GM23338 (cell line): ENCODE measurements at regions not wholly inside any gene's neighbourhood (a gene's known extent, or its start where the extent isn't known, plus 50 kb on each side); places are given as distances from the start of the nearest gene placed in this dataset.

Experiments
- ATAC-seq: fragments of 200-7000 bp; cut with Tn5 transposase; 3 replicates; pipeline ENCODE4 v1.9.1; 2020
- DNase-seq: peaks from one replicate; pipeline ENCODE4 v3.0.0-alpha.2; 2015; ENCODE audit warnings: low spot score
- H2AFZ ChIP-seq: fragments of 200-600 bp; sonication (generic); 2 replicates; pipeline ENCODE4 v1.8.0; 2016; ENCODE audit warnings: antibody characterized with exemption, mild to moderate bottlenecking, moderate library complexity
- H3F3A ChIP-seq: fragments of 200-600 bp; sonication (generic); replicated peaks from 2 replicates; pipeline ENCODE4 v1.8.0; 2017; ENCODE audit warnings: antibody characterized with exemption, mixed run types, low read depth
- H3K27ac ChIP-seq: fragments of 200-600 bp; sonication (generic); 2 replicates; pipeline ENCODE4 v1.6.1; 2016; ENCODE audit warnings: low read depth
- H3K27me3 ChIP-seq: fragments of 200-600 bp; sonication (generic); 2 replicates; pipeline ENCODE4 v1.8.0; 2016; ENCODE audit warnings: mild to moderate bottlenecking, mixed run types, moderate library complexity; ENCODE audit not compliant: insufficient read depth
- H3K36me3 ChIP-seq: fragments of 200-600 bp; sonication (generic); 2 replicates; pipeline ENCODE4 v1.8.0; 2016; ENCODE audit warnings: mild to moderate bottlenecking; ENCODE audit not compliant: insufficient read depth
- H3K4me1 ChIP-seq: fragments of 200-600 bp; sonication (generic); 2 replicates; pipeline ENCODE4 v1.8.0; 2016; ENCODE audit warnings: mild to moderate bottlenecking, moderate library complexity; ENCODE audit not compliant: insufficient read depth
- H3K4me2 ChIP-seq: fragments of 200-600 bp; sonication (generic); 2 replicates; pipeline ENCODE4 v1.7.1; 2017; ENCODE audit warnings: mixed run types
- H3K4me3 ChIP-seq: fragments of 200-600 bp; sonication (generic); 2 replicates; pipeline ENCODE4 v1.6.1; 2016; ENCODE audit warnings: mixed run types
- H3K79me2 ChIP-seq: fragments of 200-600 bp; sonication (generic); replicated peaks from 2 replicates; pipeline ENCODE4 v1.8.0; 2017; ENCODE audit warnings: mild to moderate bottlenecking; ENCODE audit not compliant: insufficient read depth
- H3K9me2 ChIP-seq: fragments of 200-600 bp; sonication (generic); 2 replicates; pipeline ENCODE4 v1.8.0; 2017; ENCODE audit not compliant: insufficient read depth
- H4K20me1 ChIP-seq: fragments of 200-600 bp; sonication (generic); replicated peaks from 2 replicates; pipeline ENCODE4 v1.8.0; 2017; ENCODE audit warnings: mild to moderate bottlenecking; ENCODE audit not compliant: insufficient read depth
- H3K27ac Mint-ChIP-seq: 2 replicates; pipeline ENCODE4 v1.8.0; 2020; ENCODE audit warnings: inconsistent platforms, mild to moderate bottlenecking, moderate library complexity, mixed read lengths
- H3K27me3 Mint-ChIP-seq: 3 replicates; pipeline ENCODE4 v1.8.0; 2022; ENCODE audit warnings: low read depth, mild to moderate bottlenecking, moderate library complexity, mixed read lengths, inconsistent platforms; ENCODE audit not compliant: insufficient read depth, poor library complexity
- H3K36me3 Mint-ChIP-seq: 3 replicates; pipeline ENCODE4 v1.8.0; 2021; ENCODE audit warnings: low read depth, mild to moderate bottlenecking, inconsistent platforms, moderate library complexity, mixed read lengths
- H3K4me1 Mint-ChIP-seq: 3 replicates; pipeline ENCODE4 v1.8.0; 2020; ENCODE audit warnings: mild to moderate bottlenecking, inconsistent platforms, mixed read lengths
- H3K4me3 Mint-ChIP-seq: 3 replicates; pipeline ENCODE4 v1.8.0; 2021; ENCODE audit warnings: moderate library complexity, mild to moderate bottlenecking, inconsistent platforms, mixed read lengths
- H3K9me3 Mint-ChIP-seq: 3 replicates; pipeline ENCODE4 v1.8.0; 2020; ENCODE audit warnings: moderate library complexity, mild to moderate bottlenecking, inconsistent platforms, mixed read lengths
- CREB1 ChIP-seq: fragments of 250-450 bp; sonication (Bioruptor Pico); IDR thresholded peaks from 2 replicates; pipeline ENCODE4 v1.5.0; 2020; ENCODE audit warnings: low read depth, mild to moderate bottlenecking, moderate library complexity
- CTCF ChIP-seq, 2 experiments: fragments of 200-600 bp in 1 of 2; sonication (generic) in 1 of 2; conservative IDR thresholded peaks; 2 replicates each; pipeline versions ENCODE4 v1.5.1 to v1.6.1; 2016 to 2017; ENCODE audit warnings: antibody characterized with exemption in 2 of 2, low read depth in 2 of 2, mild to moderate bottlenecking in 2 of 2, moderate library complexity in 1 of 2
- EZH2 ChIP-seq: fragments of 200-600 bp; sonication (generic); IDR thresholded peaks from one replicate; pipeline ENCODE4 v1.8.0; 2017; ENCODE audit warnings: antibody characterized with exemption, mild to moderate bottlenecking, low read depth; ENCODE audit not compliant: unreplicated experiment
- EZH2phosphoT487 ChIP-seq: fragments of 200-600 bp; sonication (generic); IDR thresholded peaks from one replicate; pipeline ENCODE4 v1.8.1; 2018; ENCODE audit warnings: antibody characterized with exemption; ENCODE audit not compliant: unreplicated experiment
- JUNB ChIP-seq: IDR thresholded peaks from one replicate; pipeline ENCODE4 v1.6.1; 2016; ENCODE audit warnings: antibody characterized with exemption; ENCODE audit not compliant: unreplicated experiment
- NANOG ChIP-seq: IDR thresholded peaks from 2 replicates; pipeline ENCODE4 v1.6.1; 2016; ENCODE audit warnings: antibody characterized with exemption, borderline replicate concordance
- POLR2AphosphoS5 ChIP-seq: IDR thresholded peaks from 2 replicates; pipeline ENCODE4 v1.6.1; 2016; ENCODE audit warnings: antibody characterized with exemption, low read depth
- REST ChIP-seq: IDR thresholded peaks from one replicate; pipeline ENCODE4 v1.6.1; 2018; ENCODE audit warnings: antibody characterized with exemption; ENCODE audit not compliant: unreplicated experiment
- STAT1 ChIP-seq: IDR thresholded peaks from one replicate; pipeline ENCODE4 v1.6.1; 2016; ENCODE audit warnings: antibody characterized with exemption; ENCODE audit not compliant: unreplicated experiment
- ZNF114 ChIP-seq: fragments of 250-450 bp; sonication (Bioruptor Pico); IDR thresholded peaks from 2 replicates; pipeline ENCODE4 v1.5.0; 2020; ENCODE audit warnings: mild to moderate bottlenecking, moderate library complexity
- ZNF331 ChIP-seq: fragments of 250-450 bp; sonication (Bioruptor Pico); IDR thresholded peaks from 2 replicates; pipeline ENCODE4 v1.5.0; 2020; ENCODE audit warnings: low read depth, mild to moderate bottlenecking, moderate library complexity
- TF ChIP-seq, protein P1 (sequence below): fragments of 250-450 bp; sonication (Bioruptor Pico); IDR thresholded peaks from 2 replicates; pipeline ENCODE4 v1.5.0; 2020; ENCODE audit warnings: mild to moderate bottlenecking, moderate library complexity
- TF ChIP-seq, protein P2 (sequence below): IDR thresholded peaks from 2 replicates; pipeline ENCODE4 v1.6.1; 2016; ENCODE audit warnings: antibody characterized with exemption

DNA sequence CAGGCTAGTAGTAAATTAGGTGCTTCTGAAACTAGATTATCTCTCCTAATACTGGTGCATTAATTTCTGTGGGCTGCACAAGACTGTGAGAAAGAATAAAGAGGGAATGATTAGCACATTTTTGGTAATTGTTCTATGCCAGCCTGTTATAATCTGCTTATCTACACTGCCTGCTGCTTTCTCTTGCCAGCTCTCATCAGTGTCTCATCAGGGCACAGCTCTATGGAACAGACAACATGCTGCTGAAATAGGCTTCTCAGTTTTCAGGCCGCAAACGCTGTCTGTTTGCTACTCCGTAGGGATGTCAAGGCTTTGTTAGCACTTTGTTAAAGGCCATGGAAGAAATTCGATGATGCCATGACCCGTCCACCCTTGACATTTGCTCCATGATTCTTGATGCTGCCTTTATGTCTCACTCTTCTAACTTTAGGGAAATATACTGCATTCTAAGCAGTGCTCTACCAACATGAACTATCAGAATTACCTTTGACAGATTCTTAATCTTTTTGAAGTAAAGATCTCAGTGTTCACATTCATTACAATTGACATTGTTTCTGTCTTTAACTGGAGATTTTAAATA lies 84.0 kb upstream of the PRR20A start:
- TF ChIP-seq NANOG (no peak), ZNF331 (CRISPR knock-in tag) (no peak), REST (no peak), EZH2 (no peak), STAT1 (no peak), JUNB (no peak), CTCF (conservative IDR thresholded peaks at IDR 0.05; ENCODE audit: low read depth in 2 of 2) (no peak), CREB1 (CRISPR knock-in tag) (no peak), POLR2AphosphoS5 (no peak), ZNF114 (CRISPR knock-in tag) (no peak), EZH2phosphoT487 (no peak)
- TF ChIP-seq, protein P1, sequence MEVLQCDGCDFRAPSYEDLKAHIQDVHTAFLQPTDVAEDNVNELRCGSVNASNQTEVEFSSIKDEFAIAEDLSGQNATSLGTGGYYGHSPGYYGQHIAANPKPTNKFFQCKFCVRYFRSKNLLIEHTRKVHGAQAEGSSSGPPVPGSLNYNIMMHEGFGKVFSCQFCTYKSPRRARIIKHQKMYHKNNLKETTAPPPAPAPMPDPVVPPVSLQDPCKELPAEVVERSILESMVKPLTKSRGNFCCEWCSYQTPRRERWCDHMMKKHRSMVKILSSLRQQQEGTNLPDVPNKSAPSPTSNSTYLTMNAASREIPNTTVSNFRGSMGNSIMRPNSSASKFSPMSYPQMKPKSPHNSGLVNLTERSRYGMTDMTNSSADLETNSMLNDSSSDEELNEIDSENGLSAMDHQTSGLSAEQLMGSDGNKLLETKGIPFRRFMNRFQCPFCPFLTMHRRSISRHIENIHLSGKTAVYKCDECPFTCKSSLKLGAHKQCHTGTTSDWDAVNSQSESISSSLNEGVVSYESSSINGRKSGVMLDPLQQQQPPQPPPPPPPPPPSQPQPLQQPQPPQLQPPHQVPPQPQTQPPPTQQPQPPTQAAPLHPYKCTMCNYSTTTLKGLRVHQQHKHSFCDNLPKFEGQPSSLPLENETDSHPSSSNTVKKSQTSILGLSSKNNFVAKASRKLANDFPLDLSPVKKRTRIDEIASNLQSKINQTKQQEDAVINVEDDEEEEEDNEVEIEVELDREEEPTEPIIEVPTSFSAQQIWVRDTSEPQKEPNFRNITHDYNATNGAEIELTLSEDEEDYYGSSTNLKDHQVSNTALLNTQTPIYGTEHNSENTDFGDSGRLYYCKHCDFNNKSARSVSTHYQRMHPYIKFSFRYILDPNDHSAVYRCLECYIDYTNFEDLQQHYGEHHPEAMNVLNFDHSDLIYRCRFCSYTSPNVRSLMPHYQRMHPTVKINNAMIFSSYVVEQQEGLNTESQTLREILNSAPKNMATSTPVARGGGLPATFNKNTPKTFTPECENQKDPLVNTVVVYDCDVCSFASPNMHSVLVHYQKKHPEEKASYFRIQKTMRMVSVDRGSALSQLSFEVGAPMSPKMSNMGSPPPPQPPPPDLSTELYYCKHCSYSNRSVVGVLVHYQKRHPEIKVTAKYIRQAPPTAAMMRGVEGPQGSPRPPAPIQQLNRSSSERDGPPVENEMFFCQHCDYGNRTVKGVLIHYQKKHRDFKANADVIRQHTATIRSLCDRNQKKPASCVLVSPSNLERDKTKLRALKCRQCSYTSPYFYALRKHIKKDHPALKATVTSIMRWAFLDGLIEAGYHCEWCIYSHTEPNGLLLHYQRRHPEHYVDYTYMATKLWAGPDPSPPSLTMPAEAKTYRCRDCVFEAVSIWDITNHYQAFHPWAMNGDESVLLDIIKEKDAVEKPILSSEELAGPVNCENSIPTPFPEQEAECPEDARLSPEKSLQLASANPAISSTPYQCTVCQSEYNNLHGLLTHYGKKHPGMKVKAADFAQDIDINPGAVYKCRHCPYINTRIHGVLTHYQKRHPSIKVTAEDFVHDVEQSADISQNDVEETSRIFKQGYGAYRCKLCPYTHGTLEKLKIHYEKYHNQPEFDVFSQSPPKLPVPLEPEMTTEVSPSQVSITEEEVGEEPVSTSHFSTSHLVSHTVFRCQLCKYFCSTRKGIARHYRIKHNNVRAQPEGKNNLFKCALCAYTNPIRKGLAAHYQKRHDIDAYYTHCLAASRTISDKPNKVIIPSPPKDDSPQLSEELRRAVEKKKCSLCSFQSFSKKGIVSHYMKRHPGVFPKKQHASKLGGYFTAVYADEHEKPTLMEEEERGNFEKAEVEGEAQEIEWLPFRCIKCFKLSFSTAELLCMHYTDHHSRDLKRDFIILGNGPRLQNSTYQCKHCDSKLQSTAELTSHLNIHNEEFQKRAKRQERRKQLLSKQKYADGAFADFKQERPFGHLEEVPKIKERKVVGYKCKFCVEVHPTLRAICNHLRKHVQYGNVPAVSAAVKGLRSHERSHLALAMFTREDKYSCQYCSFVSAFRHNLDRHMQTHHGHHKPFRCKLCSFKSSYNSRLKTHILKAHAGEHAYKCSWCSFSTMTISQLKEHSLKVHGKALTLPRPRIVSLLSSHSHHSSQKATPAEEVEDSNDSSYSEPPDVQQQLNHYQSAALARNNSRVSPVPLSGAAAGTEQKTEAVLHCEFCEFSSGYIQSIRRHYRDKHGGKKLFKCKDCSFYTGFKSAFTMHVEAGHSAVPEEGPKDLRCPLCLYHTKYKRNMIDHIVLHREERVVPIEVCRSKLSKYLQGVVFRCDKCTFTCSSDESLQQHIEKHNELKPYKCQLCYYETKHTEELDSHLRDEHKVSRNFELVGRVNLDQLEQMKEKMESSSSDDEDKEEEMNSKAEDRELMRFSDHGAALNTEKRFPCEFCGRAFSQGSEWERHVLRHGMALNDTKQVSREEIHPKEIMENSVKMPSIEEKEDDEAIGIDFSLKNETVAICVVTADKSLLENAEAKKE (CRISPR knock-in tag), result no peak
- TF ChIP-seq, protein P2, sequence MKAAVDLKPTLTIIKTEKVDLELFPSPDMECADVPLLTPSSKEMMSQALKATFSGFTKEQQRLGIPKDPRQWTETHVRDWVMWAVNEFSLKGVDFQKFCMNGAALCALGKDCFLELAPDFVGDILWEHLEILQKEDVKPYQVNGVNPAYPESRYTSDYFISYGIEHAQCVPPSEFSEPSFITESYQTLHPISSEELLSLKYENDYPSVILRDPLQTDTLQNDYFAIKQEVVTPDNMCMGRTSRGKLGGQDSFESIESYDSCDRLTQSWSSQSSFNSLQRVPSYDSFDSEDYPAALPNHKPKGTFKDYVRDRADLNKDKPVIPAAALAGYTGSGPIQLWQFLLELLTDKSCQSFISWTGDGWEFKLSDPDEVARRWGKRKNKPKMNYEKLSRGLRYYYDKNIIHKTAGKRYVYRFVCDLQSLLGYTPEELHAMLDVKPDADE, result no peak
- Mint-ChIP-seq H3K4me3 (no peak overlapping the region), H3K9me3 (no peaks in the 10 kb centered on the region), H3K36me3 (no peaks in the 10 kb centered on the region), H3K4me1 (no peaks in the 10 kb centered on the region), H3K27ac (no peak overlapping the region), H3K27me3 (no peaks in the 10 kb centered on the region)
- Histone ChIP-seq H3F3A (no peaks in the 10 kb centered on the region), H3K79me2 (no peaks in the 10 kb centered on the region), H3K27me3 (no peaks in the 10 kb centered on the region), H3K9me2 (no peaks in the 10 kb centered on the region; the same call in 1 of the 2 replicates), H3K36me3 (no peaks in the 10 kb centered on the region), H3K4me3 (no peak overlapping the region), H3K4me2 (no peak overlapping the region), H3K4me1 (no peaks in the 10 kb centered on the region), H2AFZ (peak overlapping the region; percentile 72; the same call in 1 of the 2 replicates), H4K20me1 (no peaks in the 10 kb centered on the region), H3K27ac (no peak overlapping the region)
- DNase-seq (no peak), ATAC-seq (no peak)
